ENCODE measurements at regions not wholly inside any gene's neighbourhood (a gene's known extent, or its start where the extent isn't known, plus 50 kb on each side); places are given as distances from the start of the nearest gene placed in this dataset.

DNA sequence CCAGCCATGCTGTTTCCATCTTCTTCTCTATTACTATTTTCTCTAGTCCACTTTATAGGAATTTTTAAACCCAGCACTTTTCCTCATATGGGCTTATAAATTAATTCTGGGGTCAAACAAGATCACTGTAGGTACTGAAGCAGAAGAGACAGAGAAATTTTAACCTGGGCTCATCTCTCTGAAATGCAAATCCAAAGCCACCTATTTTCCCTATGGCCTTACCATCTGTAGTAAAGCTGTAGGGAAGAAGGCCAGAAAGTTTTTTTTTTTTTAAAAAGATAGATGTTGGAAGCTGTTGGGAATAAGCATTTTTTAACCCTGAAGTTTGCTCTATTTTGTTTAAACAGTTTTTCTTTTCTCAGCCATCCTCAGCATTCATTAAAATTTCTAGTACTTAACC is 367.4 kb downstream of the CD109 start:
- no peak overlapping the region for H2BK15ac ChIP-seq (replicated peaks; ENCODE audit: low read depth)
- no peak overlapping the region for H2AK5ac ChIP-seq (ENCODE audit: low read length)
- no peak overlapping the region for H2BK5ac ChIP-seq (ENCODE audit: low read length)
- H4K8ac ChIP-seq (ENCODE audit: low read depth, low read length), result no peak overlapping the region
- H3K27me3 ChIP-seq (ENCODE audit: insufficient read depth, low read length, poor library complexity), result no peaks in the 10 kb centered on the region
- H3K4me2 ChIP-seq (ENCODE audit: low read length), result no peak overlapping the region
- no peak overlapping the region for H3K4ac ChIP-seq (ENCODE audit: low read depth, low read length)
- H2BK120ac ChIP-seq (ENCODE audit: low read depth, low read length), result no peak overlapping the region
- no peaks in the 10 kb centered on the region for H3K36me3 ChIP-seq (ENCODE audit: control insufficient read depth, insufficient read depth, low read length)
- H3K4me3 ChIP-seq (ENCODE audit: low read length), result no peak overlapping the region
- H3K79me2 ChIP-seq (ENCODE audit: control insufficient read depth, insufficient read depth, low read length), result no peaks in the 10 kb centered on the region
- H3K23ac ChIP-seq (ENCODE audit: low read length), result no peak overlapping the region
- H3K56ac ChIP-seq (ENCODE audit: low read length), result no peak overlapping the region
- no peak for DNase-seq
- H3K79me1 ChIP-seq (ENCODE audit: low read length), result no peaks in the 10 kb centered on the region
- H3K4me1 ChIP-seq (ENCODE audit: control insufficient read depth, low read depth, low read length), result no peaks in the 10 kb centered on the region
- H3K27ac ChIP-seq (ENCODE audit: low read depth, low read length), result no peak overlapping the region
- no peak overlapping the region for H3K18ac ChIP-seq (ENCODE audit: low read length)
- H3K9ac ChIP-seq (ENCODE audit: low read length), result no peak overlapping the region
- no peak overlapping the region for H4K5ac ChIP-seq (ENCODE audit: low read length)

DNA sequence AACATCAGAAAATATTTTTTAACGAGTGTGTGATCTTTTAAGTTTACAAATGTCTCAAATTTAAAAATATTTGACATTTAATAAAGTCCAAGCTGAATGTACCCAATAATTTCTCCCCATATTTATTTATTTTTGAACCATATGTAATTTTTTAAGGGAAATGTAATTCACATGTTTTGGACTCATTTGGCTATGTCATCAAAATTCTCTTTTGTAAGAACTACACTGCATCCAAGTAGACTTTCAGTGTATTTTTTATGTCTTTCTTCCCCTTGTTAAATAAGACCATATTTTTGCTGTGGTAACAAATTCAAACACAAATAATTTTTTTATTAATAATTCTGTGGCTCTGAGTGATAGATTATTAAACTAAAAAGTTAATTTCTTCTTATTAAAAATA is 365.2 kb downstream of the CD109 start:
- no peak for DNase-seq
- H2BK120ac ChIP-seq (ENCODE audit: low read depth, low read length), result no peak overlapping the region
- no peak overlapping the region for H4K8ac ChIP-seq (ENCODE audit: low read depth, low read length)
- no peak overlapping the region for H3K4ac ChIP-seq (ENCODE audit: low read depth, low read length)
- H3K56ac ChIP-seq (ENCODE audit: low read length), result no peak overlapping the region
- no peaks in the 10 kb centered on the region for H3K79me2 ChIP-seq (ENCODE audit: control insufficient read depth, insufficient read depth, low read length)
- H4K5ac ChIP-seq (ENCODE audit: low read length), result no peak overlapping the region
- H3K36me3 ChIP-seq (ENCODE audit: control insufficient read depth, insufficient read depth, low read length), result no peaks in the 10 kb centered on the region
- no peak overlapping the region for H3K4me3 ChIP-seq (ENCODE audit: low read length)
- H3K23ac ChIP-seq (ENCODE audit: low read length), result no peak overlapping the region
- H3K27me3 ChIP-seq (ENCODE audit: insufficient read depth, low read length, poor library complexity), result no peaks in the 10 kb centered on the region
- H3K79me1 ChIP-seq (ENCODE audit: low read length), result no peaks in the 10 kb centered on the region
- no CpG with 5 or more reads among the region's 1 CpG for WGBS (ENCODE audit: extremely low coverage, insufficient coverage, low lambda C conversion rate)
- H3K4me2 ChIP-seq (ENCODE audit: low read length), result no peak overlapping the region
- H2BK5ac ChIP-seq (ENCODE audit: low read length), result no peak overlapping the region
- no peak overlapping the region for H2AK5ac ChIP-seq (ENCODE audit: low read length)
- H3K27ac ChIP-seq (ENCODE audit: low read depth, low read length), result no peak overlapping the region
- no peaks in the 10 kb centered on the region for H3K4me1 ChIP-seq (ENCODE audit: control insufficient read depth, low read depth, low read length)
- H3K9ac ChIP-seq (ENCODE audit: low read length), result no peak overlapping the region
- no peak overlapping the region for H2BK15ac ChIP-seq (replicated peaks; ENCODE audit: low read depth)
- no peak overlapping the region for H3K18ac ChIP-seq (ENCODE audit: low read length)

DNA sequence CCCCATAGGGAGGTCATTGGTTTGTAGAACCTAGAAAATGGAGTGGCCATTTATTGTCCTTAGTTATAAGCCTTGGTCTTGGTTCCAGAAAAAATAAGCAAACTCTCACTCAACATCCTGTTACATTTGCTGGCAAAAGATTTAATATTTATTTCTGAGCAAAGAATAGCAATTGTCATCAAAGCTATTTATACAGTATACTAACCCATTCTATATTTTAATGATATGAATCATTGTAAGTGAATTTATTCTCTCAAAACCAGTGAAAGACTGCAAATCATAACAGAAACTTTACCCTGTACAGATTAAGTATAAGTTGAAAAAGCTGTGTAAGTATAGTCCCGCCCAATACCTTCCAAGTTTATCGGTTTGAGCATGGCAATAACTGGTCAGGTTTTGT is 364.4 kb downstream of the CD109 start:
- Histone ChIP-seq H3K4ac (ENCODE audit: low read depth, low read length) (no peak overlapping the region), H2BK120ac (ENCODE audit: low read depth, low read length) (no peak overlapping the region), H3K79me2 (ENCODE audit: control insufficient read depth, insufficient read depth, low read length) (no peaks in the 10 kb centered on the region), H2AK5ac (ENCODE audit: low read length) (no peak overlapping the region), H3K4me3 (ENCODE audit: low read length) (no peak overlapping the region), H3K79me1 (ENCODE audit: low read length) (no peaks in the 10 kb centered on the region), H3K27ac (ENCODE audit: low read depth, low read length) (no peak overlapping the region), H3K18ac (ENCODE audit: low read length) (no peak overlapping the region), H3K9ac (ENCODE audit: low read length) (no peak overlapping the region), H4K8ac (ENCODE audit: low read depth, low read length) (no peak overlapping the region), H3K4me1 (ENCODE audit: control insufficient read depth, low read depth, low read length) (no peaks in the 10 kb centered on the region), H3K4me2 (ENCODE audit: low read length) (no peak overlapping the region), H4K5ac (ENCODE audit: low read length) (no peak overlapping the region), H3K56ac (ENCODE audit: low read length) (no peak overlapping the region), H3K36me3 (ENCODE audit: control insufficient read depth, insufficient read depth, low read length) (no peaks in the 10 kb centered on the region), H2BK5ac (ENCODE audit: low read length) (no peak overlapping the region), H2BK15ac (replicated peaks; ENCODE audit: low read depth) (no peak overlapping the region), H3K27me3 (ENCODE audit: insufficient read depth, low read length, poor library complexity) (no peaks in the 10 kb centered on the region), H3K23ac (ENCODE audit: low read length) (no peak overlapping the region)
- no CpG with 5 or more reads among the region's 2 CpGs for WGBS (ENCODE audit: extremely low coverage, insufficient coverage, low lambda C conversion rate)
- DNase-seq, result no peak

DNA sequence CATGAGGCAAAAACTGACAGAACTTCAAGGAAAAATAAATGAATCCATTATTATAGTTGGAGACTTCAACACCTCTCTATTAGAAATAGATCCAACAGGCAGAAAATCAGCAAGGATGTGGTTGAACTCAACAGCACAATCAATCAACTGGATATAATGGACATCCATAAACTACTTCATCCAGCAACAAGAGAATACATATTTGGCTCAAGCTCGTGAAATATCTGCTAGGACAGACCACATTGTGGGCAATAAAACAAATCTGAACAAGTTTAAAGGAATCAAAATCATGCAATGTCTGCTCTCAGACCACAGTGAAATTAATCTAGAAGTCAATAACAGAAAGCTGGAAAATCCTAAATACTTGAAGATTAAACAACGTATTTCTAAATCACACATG is 362.6 kb downstream of the CD109 start:
- Histone ChIP-seq H4K8ac (ENCODE audit: low read depth, low read length) (no peak overlapping the region), H3K9ac (ENCODE audit: low read length) (no peak overlapping the region)
- no CpG with 5 or more reads among the region's 2 CpGs for WGBS (ENCODE audit: extremely low coverage, insufficient coverage, low lambda C conversion rate)

DNA sequence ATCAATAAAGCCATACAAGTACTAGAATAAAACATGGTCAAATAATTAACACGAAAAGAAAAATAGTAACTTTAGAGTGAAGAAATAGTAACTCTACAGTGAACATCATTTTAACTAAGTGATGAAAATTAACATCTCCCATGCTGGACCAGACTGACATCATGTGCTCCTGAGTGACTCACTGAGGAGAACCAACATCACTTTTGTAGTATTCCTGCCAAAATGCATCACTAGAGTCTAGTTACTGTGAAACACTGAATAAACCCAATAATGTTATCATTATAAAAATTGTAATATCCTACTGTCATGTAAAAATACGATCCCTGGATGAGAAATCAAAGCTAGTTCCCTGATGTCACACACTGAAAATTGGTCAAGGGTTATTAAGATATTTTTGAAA is 361.3 kb downstream of the CD109 start:
- H4K8ac ChIP-seq (ENCODE audit: low read depth, low read length), result no peak overlapping the region
- H3K4ac ChIP-seq (ENCODE audit: low read depth, low read length), result no peak overlapping the region
- no peak overlapping the region for H3K9ac ChIP-seq (ENCODE audit: low read length)
- H3K23ac ChIP-seq (ENCODE audit: low read length), result no peak overlapping the region
- no peak overlapping the region for H3K18ac ChIP-seq (ENCODE audit: low read length)
- H3K79me1 ChIP-seq (ENCODE audit: low read length), result no peaks in the 10 kb centered on the region
- no peak overlapping the region for H4K5ac ChIP-seq (ENCODE audit: low read length)
- H3K4me1 ChIP-seq (ENCODE audit: control insufficient read depth, low read depth, low read length), result no peaks in the 10 kb centered on the region
- no peaks in the 10 kb centered on the region for H3K36me3 ChIP-seq (ENCODE audit: control insufficient read depth, insufficient read depth, low read length)
- no peak overlapping the region for H3K4me3 ChIP-seq (ENCODE audit: low read length)
- DNase-seq, result no peak
- no peak overlapping the region for H3K4me2 ChIP-seq (ENCODE audit: low read length)
- H3K27ac ChIP-seq (ENCODE audit: low read depth, low read length), result no peak overlapping the region
- no CpG with 5 or more reads among the region's 2 CpGs for WGBS (ENCODE audit: extremely low coverage, insufficient coverage, low lambda C conversion rate)
- no peak overlapping the region for H2BK15ac ChIP-seq (replicated peaks; ENCODE audit: low read depth)
- H2AK5ac ChIP-seq (ENCODE audit: low read length), result no peak overlapping the region
- no peak overlapping the region for H2BK5ac ChIP-seq (ENCODE audit: low read length)
- no peak overlapping the region for H3K56ac ChIP-seq (ENCODE audit: low read length)
- H3K79me2 ChIP-seq (ENCODE audit: control insufficient read depth, insufficient read depth, low read length), result no peaks in the 10 kb centered on the region
- H2BK120ac ChIP-seq (ENCODE audit: low read depth, low read length), result no peak overlapping the region
- no peaks in the 10 kb centered on the region for H3K27me3 ChIP-seq (ENCODE audit: insufficient read depth, low read length, poor library complexity)

More for the DNA sequence above, 362.6 kb downstream of the CD109 start:
- no peak overlapping the region for H2BK15ac ChIP-seq (replicated peaks; ENCODE audit: low read depth)
- H3K36me3 ChIP-seq (ENCODE audit: control insufficient read depth, insufficient read depth, low read length), result no peaks in the 10 kb centered on the region
- DNase-seq, result no peak
- H3K4me2 ChIP-seq (ENCODE audit: low read length), result no peak overlapping the region
- H2AK5ac ChIP-seq (ENCODE audit: low read length), result no peak overlapping the region
- H3K4me1 ChIP-seq (ENCODE audit: control insufficient read depth, low read depth, low read length), result no peaks in the 10 kb centered on the region
- no peak overlapping the region for H2BK120ac ChIP-seq (ENCODE audit: low read depth, low read length)
- no peak overlapping the region for H3K4ac ChIP-seq (ENCODE audit: low read depth, low read length)
- H2BK5ac ChIP-seq (ENCODE audit: low read length), result no peak overlapping the region
- H3K56ac ChIP-seq (ENCODE audit: low read length), result no peak overlapping the region
- no peak overlapping the region for H3K4me3 ChIP-seq (ENCODE audit: low read length)
- no peak overlapping the region for H3K18ac ChIP-seq (ENCODE audit: low read length)
- no peak overlapping the region for H4K5ac ChIP-seq (ENCODE audit: low read length)
- no peak overlapping the region for H3K27ac ChIP-seq (ENCODE audit: low read depth, low read length)
- H3K27me3 ChIP-seq (ENCODE audit: insufficient read depth, low read length, poor library complexity), result no peaks in the 10 kb centered on the region
- no peak overlapping the region for H3K23ac ChIP-seq (ENCODE audit: low read length)
- H3K79me1 ChIP-seq (ENCODE audit: low read length), result no peaks in the 10 kb centered on the region
- H3K79me2 ChIP-seq (ENCODE audit: control insufficient read depth, insufficient read depth, low read length), result no peaks in the 10 kb centered on the region

DNA sequence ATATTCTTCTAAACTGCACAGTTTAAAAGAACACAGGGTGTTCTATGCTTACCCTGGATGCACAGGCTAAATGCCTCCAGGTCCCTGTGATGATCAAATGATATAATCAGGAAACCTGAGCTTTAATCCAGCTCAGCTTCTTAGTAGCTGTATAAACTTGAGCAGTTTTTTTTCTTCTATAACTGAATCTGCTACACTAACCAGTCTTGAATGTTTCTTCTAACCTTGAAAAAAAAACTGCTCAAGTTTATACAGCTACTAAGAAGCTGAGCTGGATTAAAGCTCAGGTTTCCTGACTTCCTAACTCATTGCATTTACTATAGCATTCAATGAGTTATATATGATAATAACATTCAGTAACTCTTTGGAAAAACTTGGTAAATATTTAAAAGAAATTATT is 358.2 kb downstream of the CD109 start:
- no peak overlapping the region for H2BK15ac ChIP-seq (replicated peaks; ENCODE audit: low read depth)
- no peak overlapping the region for H2BK120ac ChIP-seq (ENCODE audit: low read depth, low read length)
- H3K27me3 ChIP-seq (ENCODE audit: insufficient read depth, low read length, poor library complexity), result no peaks in the 10 kb centered on the region
- H2AK5ac ChIP-seq (ENCODE audit: low read length), result no peak overlapping the region
- H3K9ac ChIP-seq (ENCODE audit: low read length), result no peak overlapping the region
- H3K79me2 ChIP-seq (ENCODE audit: control insufficient read depth, insufficient read depth, low read length), result no peaks in the 10 kb centered on the region
- no peak overlapping the region for H3K23ac ChIP-seq (ENCODE audit: low read length)
- no peak overlapping the region for H3K56ac ChIP-seq (ENCODE audit: low read length)
- H3K18ac ChIP-seq (ENCODE audit: low read length), result no peak overlapping the region
- no peaks in the 10 kb centered on the region for H3K4me1 ChIP-seq (ENCODE audit: control insufficient read depth, low read depth, low read length)
- no peak overlapping the region for H3K4me2 ChIP-seq (ENCODE audit: low read length)
- H4K8ac ChIP-seq (ENCODE audit: low read depth, low read length), result no peak overlapping the region
- H3K4ac ChIP-seq (ENCODE audit: low read depth, low read length), result no peak overlapping the region
- H3K36me3 ChIP-seq (ENCODE audit: control insufficient read depth, insufficient read depth, low read length), result no peaks in the 10 kb centered on the region
- no peak for DNase-seq
- no peak overlapping the region for H3K27ac ChIP-seq (ENCODE audit: low read depth, low read length)
- H2BK5ac ChIP-seq (ENCODE audit: low read length), result no peak overlapping the region
- H3K79me1 ChIP-seq (ENCODE audit: low read length), result no peaks in the 10 kb centered on the region
- no peak overlapping the region for H3K4me3 ChIP-seq (ENCODE audit: low read length)
- H4K5ac ChIP-seq (ENCODE audit: low read length), result no peak overlapping the region
